Lower leg skin (tissue), 4 donors: ENCODE measurements at regions not wholly inside any gene's neighbourhood (a gene's known extent, or its start where the extent isn't known, plus 50 kb on each side); places are given as distances from the start of the nearest gene placed in this dataset.

ENCODE experiments used
- DNase-seq, 2 donors: peaks; one replicate each; pipeline ENCODE4 v3.0.0-alpha.2; 2019; ENCODE audit warnings: low spot score in 2 of 2
- H3K4me3 ChIP-seq: fragments of 200-600 bp; sonication (generic); 2 replicates; pipeline ENCODE4 v1.5.1; 2017; ENCODE audit warnings: mild to moderate bottlenecking, low read depth; ENCODE audit not compliant: poor library complexity, severe bottlenecking
- POLR2A ChIP-seq, 2 donors: fragments of 450-650 bp; IDR thresholded peaks; one replicate each; pipeline ENCODE4 v1.6.1; 2016 to 2017; ENCODE audit warnings: antibody characterized with exemption in 2 of 2, mild to moderate bottlenecking in 1 of 2, moderate library complexity in 1 of 2
- WGBS, 2 donors: methylation state at CpG; one replicate each; pipeline ENCODE4 v1.1.5; 2018; 5-methylcytosine and 5-hydroxymethylcytosine counted together
- intact Hi-C: fragments of 100-400 bp; cut with DNase I; formaldehyde crosslinking; loops from one replicate; pipeline ENCODE4 v1.15.0; 2023; ENCODE audit warnings: low total_unique reads
- TF ChIP-seq, protein P1 (sequence below), 3 donors: fragments of 450-650 bp; IDR thresholded peaks; one replicate each; pipeline ENCODE4 v1.5.1; 2016; ENCODE audit warnings: antibody characterized with exemption in 3 of 3, mild to moderate bottlenecking in 3 of 3, moderate library complexity in 2 of 3

DNA sequence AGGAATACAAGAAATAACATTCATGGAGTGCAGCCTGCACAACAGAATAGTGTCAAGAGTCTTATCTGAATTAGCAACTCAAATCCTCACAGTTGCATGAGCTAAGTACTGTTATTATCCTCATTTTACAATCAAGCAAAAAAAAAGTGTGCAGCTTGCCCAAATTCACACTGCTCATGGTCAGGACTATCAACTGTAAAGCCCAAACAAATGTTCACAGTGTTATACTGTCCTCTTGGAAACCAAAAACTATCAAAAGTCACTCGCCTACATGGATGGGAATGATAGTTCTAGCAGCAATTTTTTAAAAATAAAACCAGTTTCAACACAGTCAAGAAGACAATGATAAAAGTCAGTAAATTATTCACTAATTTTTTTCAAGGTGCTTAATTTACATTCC lies 114.6 kb upstream of the HSF2 start:
- no peak overlapping the region for H3K4me3 ChIP-seq
- no peak for DNase-seq
- intact Hi-C loops, result no loop called here
- WGBS, 2 donors, result 73 to 85% methylated on average over 1 of the region's 1 CpG
- TF ChIP-seq POLR2A (IDR thresholded peaks at IDR 0.05), result no peak
- TF ChIP-seq, protein P1, sequence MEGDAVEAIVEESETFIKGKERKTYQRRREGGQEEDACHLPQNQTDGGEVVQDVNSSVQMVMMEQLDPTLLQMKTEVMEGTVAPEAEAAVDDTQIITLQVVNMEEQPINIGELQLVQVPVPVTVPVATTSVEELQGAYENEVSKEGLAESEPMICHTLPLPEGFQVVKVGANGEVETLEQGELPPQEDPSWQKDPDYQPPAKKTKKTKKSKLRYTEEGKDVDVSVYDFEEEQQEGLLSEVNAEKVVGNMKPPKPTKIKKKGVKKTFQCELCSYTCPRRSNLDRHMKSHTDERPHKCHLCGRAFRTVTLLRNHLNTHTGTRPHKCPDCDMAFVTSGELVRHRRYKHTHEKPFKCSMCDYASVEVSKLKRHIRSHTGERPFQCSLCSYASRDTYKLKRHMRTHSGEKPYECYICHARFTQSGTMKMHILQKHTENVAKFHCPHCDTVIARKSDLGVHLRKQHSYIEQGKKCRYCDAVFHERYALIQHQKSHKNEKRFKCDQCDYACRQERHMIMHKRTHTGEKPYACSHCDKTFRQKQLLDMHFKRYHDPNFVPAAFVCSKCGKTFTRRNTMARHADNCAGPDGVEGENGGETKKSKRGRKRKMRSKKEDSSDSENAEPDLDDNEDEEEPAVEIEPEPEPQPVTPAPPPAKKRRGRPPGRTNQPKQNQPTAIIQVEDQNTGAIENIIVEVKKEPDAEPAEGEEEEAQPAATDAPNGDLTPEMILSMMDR (IDR thresholded peaks at IDR 0.05), result no peak

DNA sequence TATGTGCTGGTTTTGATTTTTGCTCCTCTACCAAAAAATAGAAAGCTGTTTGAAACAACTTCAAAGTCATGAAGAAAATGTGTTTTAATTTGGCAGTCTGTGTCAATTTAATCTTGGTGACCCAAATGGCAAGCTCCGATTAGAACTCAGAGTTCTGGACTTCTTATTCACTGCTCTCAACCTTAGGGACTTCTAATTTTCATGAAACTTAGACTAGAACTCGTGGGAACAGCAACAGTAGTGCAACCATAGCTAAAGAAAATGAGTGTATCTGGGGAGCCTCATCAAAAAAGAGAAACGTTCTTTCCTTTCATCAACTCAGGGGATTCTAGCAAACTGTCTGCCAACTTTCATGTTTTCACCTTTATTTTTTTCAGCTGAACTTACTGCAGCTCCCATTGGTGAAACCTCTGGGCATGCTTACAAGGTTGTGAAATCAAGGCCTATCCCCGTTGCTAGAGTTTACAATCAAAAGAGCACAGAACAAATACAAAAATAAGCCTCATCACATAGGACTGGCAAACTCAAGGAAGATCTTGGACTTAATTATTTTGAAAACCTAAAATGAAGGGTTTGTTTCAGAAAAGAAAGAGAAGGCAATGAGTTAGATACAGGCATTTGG lies 114.0 kb upstream of the HSF2 start:
- no peak for TF ChIP-seq POLR2A (IDR thresholded peaks at IDR 0.05)
- TF ChIP-seq, protein P1 (IDR thresholded peaks at IDR 0.05), result no peak
- intact Hi-C loops, result no loop called here
- H3K4me3 ChIP-seq, result no peak overlapping the region
- no peak for DNase-seq
- 56 to 57% methylated on average over 4 of the region's 4 CpGs for WGBS, 2 donors

DNA sequence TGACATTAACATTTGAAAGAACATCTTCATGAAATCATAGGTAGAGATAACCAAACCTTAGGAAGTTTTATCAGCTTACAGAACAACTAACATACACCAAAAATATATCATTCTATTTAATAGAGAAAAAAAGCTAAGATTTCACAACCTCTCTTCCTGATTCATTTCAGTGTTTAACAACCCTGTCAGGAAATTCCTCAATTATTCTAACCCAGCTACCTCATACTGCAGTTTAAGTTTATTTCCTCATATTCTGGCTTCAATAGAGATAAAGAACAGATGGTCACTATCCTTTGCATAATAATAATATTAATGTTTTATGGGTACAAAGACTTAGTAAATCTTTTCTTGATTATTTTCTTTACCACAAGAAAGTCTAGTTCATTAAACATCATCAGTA lies 112.9 kb upstream of the HSF2 start:
- DNase-seq, result no peak
- intact Hi-C loops, result no loop called here
- no peak overlapping the region for H3K4me3 ChIP-seq
- TF ChIP-seq, protein P1 (IDR thresholded peaks at IDR 0.05), result no peak
- TF ChIP-seq POLR2A (IDR thresholded peaks at IDR 0.05), result no peak

DNA sequence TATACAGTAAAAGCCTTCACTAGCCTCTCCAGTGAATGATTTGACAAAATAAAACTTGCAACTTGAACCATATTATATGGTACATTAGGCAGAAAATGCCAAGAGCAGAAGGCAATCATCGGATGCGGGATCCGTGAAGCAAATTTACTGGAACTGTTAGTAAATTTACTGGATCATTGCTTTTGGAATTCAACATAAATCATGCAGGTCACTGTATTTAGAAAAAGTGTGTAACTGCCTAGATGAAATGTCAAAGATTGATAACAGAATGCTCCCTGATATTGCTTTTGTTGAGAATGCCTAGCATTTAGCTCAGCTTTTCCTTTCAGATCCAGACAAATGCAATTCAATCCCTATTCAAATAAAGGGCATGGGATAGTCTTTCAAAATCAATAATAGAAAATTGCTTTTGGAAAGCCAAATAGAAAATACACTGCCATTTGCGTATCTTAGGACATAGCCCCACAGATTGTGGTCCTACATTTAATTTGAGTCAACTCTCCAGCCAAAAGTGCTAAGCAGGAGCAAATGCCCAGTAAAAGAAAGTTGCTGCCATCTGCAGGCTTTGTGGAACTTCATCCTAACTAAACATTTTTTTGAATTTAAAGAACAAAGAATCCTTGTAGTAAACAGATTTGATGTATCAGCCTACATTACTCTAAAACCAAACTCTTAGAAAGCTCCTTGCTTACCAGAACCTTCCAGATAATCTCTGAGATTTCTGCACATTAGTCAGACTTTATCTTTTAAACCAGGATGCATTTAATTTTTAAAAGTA lies 109.5 kb upstream of the HSF2 start:
- TF ChIP-seq POLR2A (IDR thresholded peaks at IDR 0.05), result no peak
- TF ChIP-seq, protein P1 (IDR thresholded peaks at IDR 0.05), result no peak
- no peak for DNase-seq
- intact Hi-C loops, result no loop called here
- no peak overlapping the region for H3K4me3 ChIP-seq
- 84 to 88% methylated on average over 4 of the region's 4 CpGs for WGBS, 2 donors

DNA sequence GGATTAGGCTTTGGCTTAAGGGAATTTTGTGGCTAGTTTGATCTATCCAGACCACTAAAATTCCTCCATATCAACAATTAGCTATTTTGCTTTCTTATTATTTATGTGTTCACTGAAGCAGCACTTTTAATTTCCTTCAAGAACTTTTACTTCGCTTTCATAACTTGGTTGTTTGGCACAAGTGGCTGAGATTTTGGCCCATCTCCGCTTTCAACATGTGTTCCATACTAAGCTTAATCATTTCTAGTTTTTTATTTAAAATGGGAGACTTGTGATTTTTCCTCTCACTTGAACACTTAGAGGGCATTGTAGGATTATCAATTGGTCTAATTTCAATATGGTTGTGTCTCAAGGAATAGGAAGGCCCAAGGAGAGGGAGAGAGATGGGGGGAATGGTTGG lies 102.4 kb upstream of the HSF2 start:
- TF ChIP-seq POLR2A (IDR thresholded peaks at IDR 0.05), result no peak
- TF ChIP-seq, protein P1 (IDR thresholded peaks at IDR 0.05), result no peak
- H3K4me3 ChIP-seq, result no peak overlapping the region
- intact Hi-C loops, result no loop called here
- 56 to 67% methylated on average over 2 of the region's 2 CpGs for WGBS, 2 donors
- DNase-seq, result peak in 1 of 2 donors; percentile 80
